HCT116 (cell line): ENCODE measurements at regions not wholly inside any gene's neighbourhood (a gene's known extent, or its start where the extent isn't known, plus 50 kb on each side); places are given as distances from the start of the nearest gene placed in this dataset.

ENCODE experiments used
- ATAC-seq: fragments of 200-7000 bp; cut with Tn5 transposase; 2 replicates; pipeline ENCODE4 v1.9.1; 2020; ENCODE audit warnings: mild to moderate bottlenecking, moderate library complexity
- BruUV-seq: library from RNA; stranded (reverse); fragments of 400-500 nt; replicated peaks from 2 replicates; lab custom pipeline; 2021; lab: Mats Ljungman, UMichigan
- CTCF ChIA-PET: fragments of 300-600 bp; sonication (Branson Sonifier 250); formaldehyde crosslinking; loops from one replicate; lab custom pipeline; 2021; ENCODE audit warnings: antibody characterized with exemption; lab: Charles Lee
- POLR2A ChIA-PET: fragments of 300-600, 350-600 bp; sonication (Branson Sonifier 250); formaldehyde crosslinking; loops from one replicate; lab custom pipeline; 2021; ENCODE audit warnings: antibody characterized with exemption; lab: Charles Lee
- RAD21 ChIA-PET, 2 experiments: fragments of 300-600 bp; sonication (Branson Sonifier 250); formaldehyde crosslinking; loops; one replicate each; lab custom pipeline; 2023; ENCODE audit warnings: low total read pairs in 2 of 2; ENCODE audit not compliant: uncharacterized antibody in 2 of 2, unreplicated experiment in 2 of 2, low non-redundant PET in 1 of 2; lab: Charles Lee
- DNase-seq: peaks from one replicate; pipeline ENCODE4 v3.0.0-alpha.2; 2010; ENCODE audit warnings: low read depth, low spot score
- H2AFZ ChIP-seq: fragments of 200-600 bp; shearing (Covaris generic), sonication (generic); 2 replicates; pipeline ENCODE4 v1.6.1; 2017; ENCODE audit warnings: low read depth, mixed run types, mixed read lengths, antibody characterized with exemption, low read length; ENCODE audit not compliant: poor library complexity, severe bottlenecking
- H3K27ac ChIP-seq: 2 replicates; pipeline ENCODE4 v1.5.1; 2012; ENCODE audit warnings: low read depth, low read length
- H3K27me3 ChIP-seq: fragments of 200-600 bp; sonication (generic); 2 replicates; pipeline ENCODE4 v1.6.1; 2016; ENCODE audit warnings: mixed run types, low read length, mixed read lengths; ENCODE audit not compliant: insufficient read depth
- H3K36me3 ChIP-seq, 2 experiments: fragments of 200-500 bp in 1 of 2; fragments of 200-600 bp in 1 of 2; sonication (Bioruptor generic) in 1 of 2; sonication (generic) in 1 of 2; 2 replicates each; pipeline versions ENCODE4 v1.5.1 to v1.6.1; 2014 to 2016; ENCODE audit warnings: low read length in 2 of 2, inconsistent platforms in 1 of 2, mixed read lengths in 1 of 2, mixed run types in 1 of 2; ENCODE audit not compliant: insufficient read depth in 2 of 2, control insufficient read depth in 1 of 2
- H3K4me1 ChIP-seq, 2 experiments: fragments of 200-600 bp in 1 of 2; sonication (generic) in 1 of 2; 2 replicates each; pipeline versions ENCODE4 v1.5.1 to v1.6.1; 2012 to 2017; ENCODE audit warnings: low read length in 2 of 2, inconsistent platforms in 1 of 2, mild to moderate bottlenecking in 1 of 2, mixed read lengths in 1 of 2, mixed run types in 1 of 2, moderate library complexity in 1 of 2; ENCODE audit not compliant: insufficient read depth in 2 of 2, control insufficient read depth in 1 of 2
- H3K4me2 ChIP-seq: fragments of 200-600 bp; sonication (generic); 2 replicates; pipeline ENCODE4 v1.6.1; 2017; ENCODE audit warnings: mixed run types, low read length, mixed read lengths
- H3K4me3 ChIP-seq, 2 experiments: fragments of 200-600 bp in 1 of 2; sonication (generic) in 1 of 2; replicated peaks in 1 of 2; 2 replicates each; pipeline ENCODE4 v1.5.1; 2011 to 2016; ENCODE audit warnings: low read length in 2 of 2, control low read depth in 1 of 2, low read depth in 1 of 2, mild to moderate bottlenecking in 1 of 2, mixed read lengths in 1 of 2, mixed run types in 1 of 2
- H3K79me2 ChIP-seq: fragments of 200-600 bp; sonication (generic); 2 replicates; pipeline ENCODE4 v1.6.1; 2017; ENCODE audit warnings: mild to moderate bottlenecking, mixed run types, low read length, moderate library complexity, mixed read lengths; ENCODE audit not compliant: insufficient read depth
- H3K9ac ChIP-seq: fragments of 200-600 bp; sonication (generic); 2 replicates; pipeline ENCODE4 v1.6.1; 2016; ENCODE audit warnings: low read length, mixed read lengths
- H3K9me2 ChIP-seq: fragments of 200-600 bp; sonication (generic), shearing (Covaris generic); 2 replicates; pipeline ENCODE4 v1.6.1; 2017; ENCODE audit warnings: mixed run types, mild to moderate bottlenecking, moderate library complexity; ENCODE audit not compliant: insufficient read depth
- H3K9me3 ChIP-seq, 2 experiments: fragments of 200-500 bp in 1 of 2; fragments of 200-600 bp in 1 of 2; sonication (Bioruptor generic) in 1 of 2; sonication (generic) in 1 of 2; 2 replicates each; pipeline ENCODE4 v1.6.1; 2014 to 2017; ENCODE audit warnings: low read length in 2 of 2, mixed read lengths in 2 of 2, inconsistent platforms in 1 of 2, low read depth in 1 of 2, mild to moderate bottlenecking in 1 of 2, mixed run types in 1 of 2, moderate library complexity in 1 of 2; ENCODE audit not compliant: control insufficient read depth in 1 of 2, insufficient read depth in 1 of 2
- H4K20me1 ChIP-seq: fragments of 200-600 bp; sonication (generic), shearing (Covaris generic); 2 replicates; pipeline ENCODE4 v1.6.1; 2017; ENCODE audit warnings: mixed run types, mild to moderate bottlenecking, moderate library complexity; ENCODE audit not compliant: insufficient read depth
- EGR1 ChIP-seq: IDR thresholded peaks from 2 replicates; pipeline ENCODE4 v1.6.1; 2012; ENCODE audit warnings: low read depth
- JUND ChIP-seq: IDR thresholded peaks from 2 replicates; pipeline ENCODE4 v1.6.1; 2012
- POLR2AphosphoS5 ChIP-seq: IDR thresholded peaks from 2 replicates; pipeline ENCODE4 v1.6.1; 2011; ENCODE audit warnings: mild to moderate bottlenecking, low read depth, low read length, moderate library complexity
- RAD21 ChIP-seq: IDR thresholded peaks from 2 replicates; pipeline ENCODE4 v1.6.1; 2012; ENCODE audit warnings: low read depth, mild to moderate bottlenecking
- SIN3A ChIP-seq: IDR thresholded peaks from 2 replicates; pipeline ENCODE4 v1.6.1; 2012; ENCODE audit warnings: low read depth
- SP1 ChIP-seq: IDR thresholded peaks from 2 replicates; pipeline ENCODE4 v1.6.1; 2012; ENCODE audit warnings: low read depth
- YY1 ChIP-seq: IDR thresholded peaks from 2 replicates; pipeline ENCODE4 v1.6.1; 2011; ENCODE audit warnings: low read length, low read depth, moderate library complexity, mild to moderate bottlenecking; ENCODE audit not compliant: insufficient replicate concordance; ENCODE audit errors: extremely low read depth
- intact Hi-C: fragments of 100-400 bp; cut with micrococcal nuclease; formaldehyde crosslinking; loops from 2 replicates; pipeline ENCODE4 v1.10.0; 2022
- TF ChIP-seq, protein P1 (sequence below): IDR thresholded peaks from 2 replicates; pipeline ENCODE4 v1.6.1; 2011; ENCODE audit warnings: mild to moderate bottlenecking, low read length, moderate library complexity; ENCODE audit not compliant: insufficient replicate concordance; ENCODE audit errors: extremely low read depth
- TF ChIP-seq, protein P2 (sequence below): IDR thresholded peaks from 2 replicates; pipeline ENCODE4 v1.6.1; 2012

DNA sequence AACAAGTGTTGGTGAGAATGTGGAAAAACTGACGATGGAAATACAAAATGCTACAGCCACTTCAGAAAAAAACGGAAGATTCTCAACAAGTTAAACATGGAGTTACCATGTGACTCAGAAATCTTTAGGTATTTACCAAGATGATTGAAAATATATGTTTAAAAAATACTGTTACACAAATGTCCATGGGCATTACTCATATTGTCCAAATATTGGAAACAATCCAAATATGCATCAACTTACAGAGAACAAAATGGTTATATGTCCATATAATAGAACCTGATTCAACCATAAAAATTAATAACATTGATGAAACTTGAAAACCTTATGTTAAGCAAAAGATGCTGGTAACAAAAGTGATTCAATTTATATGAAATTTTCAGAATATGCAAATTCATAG, 1057.7 kb upstream of the TMEM132C start (continued):
- TF ChIP-seq, protein P1, sequence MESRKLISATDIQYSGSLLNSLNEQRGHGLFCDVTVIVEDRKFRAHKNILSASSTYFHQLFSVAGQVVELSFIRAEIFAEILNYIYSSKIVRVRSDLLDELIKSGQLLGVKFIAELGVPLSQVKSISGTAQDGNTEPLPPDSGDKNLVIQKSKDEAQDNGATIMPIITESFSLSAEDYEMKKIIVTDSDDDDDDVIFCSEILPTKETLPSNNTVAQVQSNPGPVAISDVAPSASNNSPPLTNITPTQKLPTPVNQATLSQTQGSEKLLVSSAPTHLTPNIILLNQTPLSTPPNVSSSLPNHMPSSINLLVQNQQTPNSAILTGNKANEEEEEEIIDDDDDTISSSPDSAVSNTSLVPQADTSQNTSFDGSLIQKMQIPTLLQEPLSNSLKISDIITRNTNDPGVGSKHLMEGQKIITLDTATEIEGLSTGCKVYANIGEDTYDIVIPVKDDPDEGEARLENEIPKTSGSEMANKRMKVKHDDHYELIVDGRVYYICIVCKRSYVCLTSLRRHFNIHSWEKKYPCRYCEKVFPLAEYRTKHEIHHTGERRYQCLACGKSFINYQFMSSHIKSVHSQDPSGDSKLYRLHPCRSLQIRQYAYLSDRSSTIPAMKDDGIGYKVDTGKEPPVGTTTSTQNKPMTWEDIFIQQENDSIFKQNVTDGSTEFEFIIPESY, result no peak
- TF ChIP-seq RAD21 (no peak), JUND (no peak), YY1 (no peak), POLR2AphosphoS5 (no peak), SP1 (no peak), SIN3A (no peak)
- TF ChIP-seq, protein P2, sequence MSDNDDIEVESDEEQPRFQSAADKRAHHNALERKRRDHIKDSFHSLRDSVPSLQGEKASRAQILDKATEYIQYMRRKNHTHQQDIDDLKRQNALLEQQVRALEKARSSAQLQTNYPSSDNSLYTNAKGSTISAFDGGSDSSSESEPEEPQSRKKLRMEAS, result no peak

DNA sequence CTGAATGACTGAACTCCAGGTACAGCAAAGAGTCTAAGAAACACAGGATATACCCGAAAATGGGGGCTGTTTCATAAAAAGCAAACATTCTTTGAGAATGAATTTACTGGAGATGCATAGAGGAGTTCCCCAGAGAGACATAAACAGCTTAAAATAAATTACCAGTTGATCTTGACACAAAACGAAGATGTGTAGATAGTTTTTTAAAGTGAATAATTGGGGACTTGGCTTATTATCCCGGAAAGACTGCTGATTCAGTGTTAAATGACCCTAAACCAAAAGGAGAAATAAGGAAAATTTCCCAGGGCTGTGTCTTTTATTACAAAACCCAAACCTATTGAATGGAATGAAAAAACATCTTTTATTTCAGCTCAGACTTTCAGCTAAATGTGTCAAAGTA, 1052.8 kb upstream of the TMEM132C start:
- no peak overlapping the region for H3K9ac ChIP-seq
- no peak overlapping the region for H2AFZ ChIP-seq
- ChIA-PET CTCF (no interaction called here), POLR2A (no interaction called here), RAD21 (no interaction called here)
- no peak overlapping the region for H3K4me3 ChIP-seq
- H3K9me2 ChIP-seq, result no peaks in the 10 kb centered on the region
- H3K9me3 ChIP-seq, result no peaks in the 10 kb centered on the region
- H3K4me2 ChIP-seq, result no peak overlapping the region
- H3K4me1 ChIP-seq, result no peaks in the 10 kb centered on the region
- no peaks in the 10 kb centered on the region for H3K36me3 ChIP-seq
- H3K27me3 ChIP-seq, result no peaks in the 10 kb centered on the region
- no peak for TF ChIP-seq EGR1
- H3K27ac ChIP-seq, result no peak overlapping the region
- DNase-seq, result no peak
- H3K79me2 ChIP-seq, result no peaks in the 10 kb centered on the region
- intact Hi-C loops, result no loop called here
- BruUV-seq, result no TSS peak
- no peak for ATAC-seq
- H4K20me1 ChIP-seq, result no peaks in the 10 kb centered on the region
